ENCODE measurements at regions not wholly inside any gene's neighbourhood (a gene's known extent, or its start where the extent isn't known, plus 50 kb on each side); places are given as distances from the start of the nearest gene placed in this dataset.

- no peak for DNase-seq (ENCODE audit: low read depth in 3 of 3)
Observed at GRCh38 chr21:24894324-24894723, 713.0 kb downstream of the MRPL39 start.

GRCh38 chr21:24890021-24890420 is 717.3 kb downstream of the MRPL39 start:
- DNase-seq (ENCODE audit: low read depth in 3 of 3): no peak

GRCh38 chr21:24881506-24881905 is 725.8 kb downstream of the MRPL39 start:
- DNase-seq (ENCODE audit: low read depth in 3 of 3): no peak

- no peak for DNase-seq (ENCODE audit: low read depth in 3 of 3)
Observed at GRCh38 chr21:24870633-24871032, 736.6 kb downstream of the MRPL39 start.

- DNase-seq (ENCODE audit: low read depth in 3 of 3): no peak
Observed at GRCh38 chr21:24869862-24870261, 737.4 kb downstream of the MRPL39 start.

- DNase-seq (ENCODE audit: low read depth in 3 of 3): no peak
Observed at GRCh38 chr21:24868117-24868516, 739.2 kb downstream of the MRPL39 start.

- no peak for DNase-seq (ENCODE audit: low read depth in 3 of 3)
Observed at GRCh38 chr21:24861471-24861870, 745.8 kb downstream of the MRPL39 start.

GRCh38 chr21:24856326-24856725 is 751.0 kb downstream of the MRPL39 start:
- DNase-seq (ENCODE audit: low read depth in 3 of 3): no peak

GRCh38 chr21:24852610-24853195 is 754.6 kb downstream of the MRPL39 start:
- no peak for DNase-seq (ENCODE audit: low read depth in 3 of 3)

- no peak for DNase-seq (ENCODE audit: low read depth in 3 of 3)
Observed at GRCh38 chr21:24850121-24850520, 757.2 kb downstream of the MRPL39 start.

- no peak for DNase-seq (ENCODE audit: low read depth in 3 of 3)
Observed at GRCh38 chr21:24844671-24845070, 762.6 kb downstream of the MRPL39 start.

- no peak for DNase-seq (ENCODE audit: low read depth in 3 of 3)
Observed at GRCh38 chr21:24840287-24840686, 767.0 kb downstream of the MRPL39 start.

- DNase-seq (ENCODE audit: low read depth in 3 of 3): no peak
Observed at GRCh38 chr21:24832961-24833360, 774.3 kb downstream of the MRPL39 start.

- DNase-seq (ENCODE audit: low read depth in 3 of 3): no peak
Observed at GRCh38 chr21:24829397-24829796, 777.9 kb downstream of the MRPL39 start.

- no peak for DNase-seq (ENCODE audit: low read depth in 3 of 3)
Observed at GRCh38 chr21:24826822-24827221, 780.5 kb downstream of the MRPL39 start.

- DNase-seq (ENCODE audit: low read depth in 3 of 3): no peak
Observed at GRCh38 chr21:24825348-24825747, 781.9 kb downstream of the MRPL39 start.

- no peak for DNase-seq (ENCODE audit: low read depth in 3 of 3)
Observed at GRCh38 chr21:24824209-24824608, 783.1 kb downstream of the MRPL39 start.

GRCh38 chr21:24823247-24823646 is 784.0 kb downstream of the MRPL39 start:
- no peak for DNase-seq (ENCODE audit: low read depth in 3 of 3)

- no peak for DNase-seq (ENCODE audit: low read depth in 3 of 3)
Observed at GRCh38 chr21:24785033-24785432, 822.2 kb downstream of the MRPL39 start.

- no peak for DNase-seq (ENCODE audit: low read depth in 3 of 3)
Observed at GRCh38 chr21:24781146-24781545, 826.1 kb downstream of the MRPL39 start.

GRCh38 chr21:24759348-24760075 is 847.8 kb downstream of the MRPL39 start:
- DNase-seq (ENCODE audit: low read depth in 3 of 3): no peak

- no peak for DNase-seq (ENCODE audit: low read depth in 3 of 3)
Observed at GRCh38 chr21:24738063-24738462, 869.2 kb downstream of the MRPL39 start.

- DNase-seq (ENCODE audit: low read depth in 3 of 3): no peak
Observed at GRCh38 chr21:24737296-24737850, 869.9 kb downstream of the MRPL39 start.

All from stimulated activated CD4-positive, alpha-beta T cell treated with anti-CD3 and anti-CD28 coated beads, TNF-alpha, amount 100 ng/mL, for 48 hours (primary cell).